ENCODE measurements at regions not wholly inside any gene's neighbourhood (a gene's known extent, or its start where the extent isn't known, plus 50 kb on each side); places are given as distances from the start of the nearest gene placed in this dataset.

DNA sequence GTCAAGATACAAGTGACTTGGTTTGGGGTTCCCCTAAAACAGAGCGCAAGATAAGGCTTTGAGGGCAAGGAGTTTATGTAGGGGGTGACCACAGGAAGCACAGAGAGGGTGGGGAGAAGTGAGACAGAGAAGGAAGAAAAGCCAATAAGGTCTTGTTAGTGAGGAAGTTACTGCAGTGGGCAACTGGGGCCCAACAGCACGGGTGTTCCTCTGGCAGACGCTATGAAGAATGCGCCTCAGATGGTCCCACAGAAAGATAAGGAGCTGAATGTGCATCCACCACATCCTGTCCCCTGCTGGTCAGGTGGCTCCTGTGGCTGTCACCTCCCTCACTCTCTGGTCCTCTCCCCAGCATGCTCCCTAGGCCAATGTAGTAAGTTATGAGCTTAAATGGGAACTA lies 333.5 kb downstream of the TSHZ3 start:
- Histone ChIP-seq H3K79me2 (ENCODE audit: low read length) (no peaks in the 10 kb centered on the region), H3K9me2 (replicated peaks; ENCODE audit: insufficient read depth, low read length) (no peaks in the 10 kb centered on the region), H2AFZ (ENCODE audit: low read length) (no peak overlapping the region), H3K9me3 (replicated peaks; ENCODE audit: insufficient read depth, low read length) (no peaks in the 10 kb centered on the region), H3K4me2 (ENCODE audit: low read depth, low read length) (no peak overlapping the region), H3K36me3 (replicated peaks; ENCODE audit: insufficient read depth, low read length) (no peaks in the 10 kb centered on the region), H3K9ac (ENCODE audit: low read length) (no peak overlapping the region), H3K4me3 (ENCODE audit: low read length) (no peak overlapping the region), H3K4me1 (ENCODE audit: low read length) (no peaks in the 10 kb centered on the region), H3F3A (ENCODE audit: insufficient read depth, low read length) (no peaks in the 10 kb centered on the region), H3K27me3 (replicated peaks; ENCODE audit: insufficient read depth, low read length) (peaks cover 7% of the 10 kb centered on the region; the same call in 1 of the 2 replicates), H3K27ac (ENCODE audit: low read length) (no peak overlapping the region), H4K20me1 (ENCODE audit: insufficient read depth, low read length) (no peaks in the 10 kb centered on the region)
- DNase-seq = no peak
- TF ChIP-seq, protein P1, sequence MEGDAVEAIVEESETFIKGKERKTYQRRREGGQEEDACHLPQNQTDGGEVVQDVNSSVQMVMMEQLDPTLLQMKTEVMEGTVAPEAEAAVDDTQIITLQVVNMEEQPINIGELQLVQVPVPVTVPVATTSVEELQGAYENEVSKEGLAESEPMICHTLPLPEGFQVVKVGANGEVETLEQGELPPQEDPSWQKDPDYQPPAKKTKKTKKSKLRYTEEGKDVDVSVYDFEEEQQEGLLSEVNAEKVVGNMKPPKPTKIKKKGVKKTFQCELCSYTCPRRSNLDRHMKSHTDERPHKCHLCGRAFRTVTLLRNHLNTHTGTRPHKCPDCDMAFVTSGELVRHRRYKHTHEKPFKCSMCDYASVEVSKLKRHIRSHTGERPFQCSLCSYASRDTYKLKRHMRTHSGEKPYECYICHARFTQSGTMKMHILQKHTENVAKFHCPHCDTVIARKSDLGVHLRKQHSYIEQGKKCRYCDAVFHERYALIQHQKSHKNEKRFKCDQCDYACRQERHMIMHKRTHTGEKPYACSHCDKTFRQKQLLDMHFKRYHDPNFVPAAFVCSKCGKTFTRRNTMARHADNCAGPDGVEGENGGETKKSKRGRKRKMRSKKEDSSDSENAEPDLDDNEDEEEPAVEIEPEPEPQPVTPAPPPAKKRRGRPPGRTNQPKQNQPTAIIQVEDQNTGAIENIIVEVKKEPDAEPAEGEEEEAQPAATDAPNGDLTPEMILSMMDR (IDR thresholded peaks at IDR 0.05; ENCODE audit: low read length) = no peak
- TF ChIP-seq EZH2 (optimal IDR thresholded peaks at IDR 0.05; ENCODE audit: low read depth, low read length) (no peak), EZH2phosphoT487 (IDR thresholded peaks at IDR 0.05; ENCODE audit: low read length) (no peak)

DNA sequence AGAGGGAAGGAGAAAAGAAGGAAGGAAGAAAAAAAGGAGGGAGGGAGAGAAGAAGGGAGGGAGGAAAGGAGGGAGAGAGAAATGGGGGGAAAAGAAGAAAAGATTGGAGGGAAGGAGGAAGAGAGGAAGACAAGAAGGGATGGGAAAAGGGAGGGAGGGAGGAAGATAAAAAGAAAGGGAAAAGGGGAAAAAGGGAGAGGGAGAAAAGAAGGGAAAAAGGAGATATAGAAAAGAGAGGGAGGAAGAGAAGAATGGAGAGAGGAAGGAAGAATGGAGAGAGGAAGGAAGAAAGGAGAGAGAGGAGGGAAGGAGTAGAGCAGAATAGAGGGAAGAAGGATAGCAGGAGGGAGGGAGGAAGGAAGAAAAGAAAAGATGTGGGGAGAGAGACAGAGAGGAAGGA lies 334.6 kb downstream of the TSHZ3 start:
- Histone ChIP-seq H3K9ac (ENCODE audit: low read length) (no peak overlapping the region), H3K27ac (ENCODE audit: low read length) (no peak overlapping the region), H3K27me3 (replicated peaks; ENCODE audit: insufficient read depth, low read length) (0 out of 2 replicates have a peak, but pooled peaks cover 3% of the 10 kb centered on the region), H3F3A (ENCODE audit: insufficient read depth, low read length) (no peaks in the 10 kb centered on the region), H3K4me1 (ENCODE audit: low read length) (no peaks in the 10 kb centered on the region), H3K9me3 (replicated peaks; ENCODE audit: insufficient read depth, low read length) (no peaks in the 10 kb centered on the region), H3K36me3 (replicated peaks; ENCODE audit: insufficient read depth, low read length) (no peaks in the 10 kb centered on the region), H2AFZ (ENCODE audit: low read length) (no peak overlapping the region), H3K4me2 (ENCODE audit: low read depth, low read length) (no peak overlapping the region), H3K9me2 (replicated peaks; ENCODE audit: insufficient read depth, low read length) (no peaks in the 10 kb centered on the region), H4K20me1 (ENCODE audit: insufficient read depth, low read length) (no peaks in the 10 kb centered on the region), H3K4me3 (ENCODE audit: low read length) (no peak overlapping the region), H3K79me2 (ENCODE audit: low read length) (no peaks in the 10 kb centered on the region)
- DNase-seq = no peak
- no peak for TF ChIP-seq EZH2phosphoT487 (IDR thresholded peaks at IDR 0.05; ENCODE audit: low read length)
- TF ChIP-seq, protein P1 (IDR thresholded peaks at IDR 0.05; ENCODE audit: low read length) = no peak
- TF ChIP-seq EZH2 (optimal IDR thresholded peaks at IDR 0.05; ENCODE audit: low read depth, low read length) = no peak

DNA sequence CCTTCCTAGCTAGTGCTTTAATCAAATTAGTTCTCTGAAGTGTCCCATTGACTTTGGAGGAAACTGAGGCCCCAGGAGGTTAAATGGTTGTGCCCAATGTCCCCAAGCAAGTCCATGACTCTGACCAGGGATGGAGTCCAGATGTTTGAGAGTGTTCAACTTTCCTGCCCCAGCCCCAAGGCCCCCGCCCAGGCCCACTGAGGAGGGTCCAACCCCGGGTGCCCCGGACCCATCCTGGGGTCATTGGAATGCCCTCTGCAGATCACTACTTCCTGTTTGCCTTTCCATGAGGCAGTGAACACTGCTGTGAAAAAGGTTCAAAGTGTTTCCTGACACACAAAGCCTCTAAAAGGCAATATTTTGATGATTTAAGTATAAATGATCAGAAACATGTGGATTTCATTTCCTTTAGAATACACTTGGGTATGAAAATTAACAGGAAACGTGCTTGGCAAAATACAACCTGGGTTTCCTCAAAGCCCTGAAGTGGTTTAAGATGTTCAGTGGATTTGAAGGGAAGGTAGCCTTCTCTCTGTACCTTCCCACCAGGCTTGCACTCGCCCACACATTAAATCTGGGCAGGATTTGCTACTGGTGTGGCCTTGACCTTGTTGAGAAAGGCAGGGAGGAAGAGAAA lies 335.7 kb downstream of the TSHZ3 start:
- Histone ChIP-seq H3K4me3 (ENCODE audit: low read length) (no peak overlapping the region), H3K4me1 (ENCODE audit: low read length) (no peaks in the 10 kb centered on the region), H3F3A (ENCODE audit: insufficient read depth, low read length) (no peaks in the 10 kb centered on the region), H3K27ac (ENCODE audit: low read length) (no peak overlapping the region), H3K27me3 (replicated peaks; ENCODE audit: insufficient read depth, low read length) (0 out of 2 replicates have a peak, but pooled peaks cover 3% of the 10 kb centered on the region), H3K36me3 (replicated peaks; ENCODE audit: insufficient read depth, low read length) (no peaks in the 10 kb centered on the region), H2AFZ (ENCODE audit: low read length) (no peak overlapping the region), H3K9ac (ENCODE audit: low read length) (no peak overlapping the region), H4K20me1 (ENCODE audit: insufficient read depth, low read length) (no peaks in the 10 kb centered on the region), H3K9me3 (replicated peaks; ENCODE audit: insufficient read depth, low read length) (no peaks in the 10 kb centered on the region), H3K79me2 (ENCODE audit: low read length) (no peaks in the 10 kb centered on the region), H3K9me2 (replicated peaks; ENCODE audit: insufficient read depth, low read length) (no peaks in the 10 kb centered on the region), H3K4me2 (ENCODE audit: low read depth, low read length) (no peak overlapping the region)
- TF ChIP-seq EZH2 (optimal IDR thresholded peaks at IDR 0.05; ENCODE audit: low read depth, low read length) (no peak), EZH2phosphoT487 (IDR thresholded peaks at IDR 0.05; ENCODE audit: low read length) (no peak)
- TF ChIP-seq, protein P1 (IDR thresholded peaks at IDR 0.05; ENCODE audit: low read length) = no peak
- no peak for DNase-seq

Data from MM.1S (cell line).